GM23338 (cell line): ENCODE measurements at regions not wholly inside any gene's neighbourhood (a gene's known extent, or its start where the extent isn't known, plus 50 kb on each side); places are given as distances from the start of the nearest gene placed in this dataset.

Experiments used
- ATAC-seq: fragments of 200-7000 bp; cut with Tn5 transposase; 3 replicates; pipeline ENCODE4 v1.9.1; 2020
- DNase-seq: peaks from one replicate; pipeline ENCODE4 v3.0.0-alpha.2; 2015; ENCODE audit warnings: low spot score
- H2AFZ ChIP-seq: fragments of 200-600 bp; sonication (generic); 2 replicates; pipeline ENCODE4 v1.8.0; 2016; ENCODE audit warnings: antibody characterized with exemption, mild to moderate bottlenecking, moderate library complexity
- H3F3A ChIP-seq: fragments of 200-600 bp; sonication (generic); replicated peaks from 2 replicates; pipeline ENCODE4 v1.8.0; 2017; ENCODE audit warnings: antibody characterized with exemption, mixed run types, low read depth
- H3K27ac ChIP-seq: fragments of 200-600 bp; sonication (generic); 2 replicates; pipeline ENCODE4 v1.6.1; 2016; ENCODE audit warnings: low read depth
- H3K27me3 ChIP-seq: fragments of 200-600 bp; sonication (generic); 2 replicates; pipeline ENCODE4 v1.8.0; 2016; ENCODE audit warnings: mild to moderate bottlenecking, mixed run types, moderate library complexity; ENCODE audit not compliant: insufficient read depth
- H3K36me3 ChIP-seq: fragments of 200-600 bp; sonication (generic); 2 replicates; pipeline ENCODE4 v1.8.0; 2016; ENCODE audit warnings: mild to moderate bottlenecking; ENCODE audit not compliant: insufficient read depth
- H3K4me1 ChIP-seq: fragments of 200-600 bp; sonication (generic); 2 replicates; pipeline ENCODE4 v1.8.0; 2016; ENCODE audit warnings: mild to moderate bottlenecking, moderate library complexity; ENCODE audit not compliant: insufficient read depth
- H3K4me2 ChIP-seq: fragments of 200-600 bp; sonication (generic); 2 replicates; pipeline ENCODE4 v1.7.1; 2017; ENCODE audit warnings: mixed run types
- H3K4me3 ChIP-seq: fragments of 200-600 bp; sonication (generic); 2 replicates; pipeline ENCODE4 v1.6.1; 2016; ENCODE audit warnings: mixed run types
- H3K79me2 ChIP-seq: fragments of 200-600 bp; sonication (generic); replicated peaks from 2 replicates; pipeline ENCODE4 v1.8.0; 2017; ENCODE audit warnings: mild to moderate bottlenecking; ENCODE audit not compliant: insufficient read depth
- H3K9me2 ChIP-seq: fragments of 200-600 bp; sonication (generic); 2 replicates; pipeline ENCODE4 v1.8.0; 2017; ENCODE audit not compliant: insufficient read depth
- H4K20me1 ChIP-seq: fragments of 200-600 bp; sonication (generic); replicated peaks from 2 replicates; pipeline ENCODE4 v1.8.0; 2017; ENCODE audit warnings: mild to moderate bottlenecking; ENCODE audit not compliant: insufficient read depth
- H3K27ac Mint-ChIP-seq: 2 replicates; pipeline ENCODE4 v1.8.0; 2020; ENCODE audit warnings: inconsistent platforms, mild to moderate bottlenecking, moderate library complexity, mixed read lengths
- H3K27me3 Mint-ChIP-seq: 3 replicates; pipeline ENCODE4 v1.8.0; 2022; ENCODE audit warnings: low read depth, mild to moderate bottlenecking, moderate library complexity, mixed read lengths, inconsistent platforms; ENCODE audit not compliant: insufficient read depth, poor library complexity
- H3K36me3 Mint-ChIP-seq: 3 replicates; pipeline ENCODE4 v1.8.0; 2021; ENCODE audit warnings: low read depth, mild to moderate bottlenecking, inconsistent platforms, moderate library complexity, mixed read lengths
- H3K4me1 Mint-ChIP-seq: 3 replicates; pipeline ENCODE4 v1.8.0; 2020; ENCODE audit warnings: mild to moderate bottlenecking, inconsistent platforms, mixed read lengths
- H3K4me3 Mint-ChIP-seq: 3 replicates; pipeline ENCODE4 v1.8.0; 2021; ENCODE audit warnings: moderate library complexity, mild to moderate bottlenecking, inconsistent platforms, mixed read lengths
- H3K9me3 Mint-ChIP-seq: 3 replicates; pipeline ENCODE4 v1.8.0; 2020; ENCODE audit warnings: moderate library complexity, mild to moderate bottlenecking, inconsistent platforms, mixed read lengths
- CREB1 ChIP-seq: fragments of 250-450 bp; sonication (Bioruptor Pico); IDR thresholded peaks from 2 replicates; pipeline ENCODE4 v1.5.0; 2020; ENCODE audit warnings: low read depth, mild to moderate bottlenecking, moderate library complexity
- EZH2 ChIP-seq: fragments of 200-600 bp; sonication (generic); IDR thresholded peaks from one replicate; pipeline ENCODE4 v1.8.0; 2017; ENCODE audit warnings: antibody characterized with exemption, mild to moderate bottlenecking, low read depth; ENCODE audit not compliant: unreplicated experiment
- EZH2phosphoT487 ChIP-seq: fragments of 200-600 bp; sonication (generic); IDR thresholded peaks from one replicate; pipeline ENCODE4 v1.8.1; 2018; ENCODE audit warnings: antibody characterized with exemption; ENCODE audit not compliant: unreplicated experiment
- JUNB ChIP-seq: IDR thresholded peaks from one replicate; pipeline ENCODE4 v1.6.1; 2016; ENCODE audit warnings: antibody characterized with exemption; ENCODE audit not compliant: unreplicated experiment
- NANOG ChIP-seq: IDR thresholded peaks from 2 replicates; pipeline ENCODE4 v1.6.1; 2016; ENCODE audit warnings: antibody characterized with exemption, borderline replicate concordance
- POLR2AphosphoS5 ChIP-seq: IDR thresholded peaks from 2 replicates; pipeline ENCODE4 v1.6.1; 2016; ENCODE audit warnings: antibody characterized with exemption, low read depth
- STAT1 ChIP-seq: IDR thresholded peaks from one replicate; pipeline ENCODE4 v1.6.1; 2016; ENCODE audit warnings: antibody characterized with exemption; ENCODE audit not compliant: unreplicated experiment
- ZNF114 ChIP-seq: fragments of 250-450 bp; sonication (Bioruptor Pico); IDR thresholded peaks from 2 replicates; pipeline ENCODE4 v1.5.0; 2020; ENCODE audit warnings: mild to moderate bottlenecking, moderate library complexity
- ZNF331 ChIP-seq: fragments of 250-450 bp; sonication (Bioruptor Pico); IDR thresholded peaks from 2 replicates; pipeline ENCODE4 v1.5.0; 2020; ENCODE audit warnings: low read depth, mild to moderate bottlenecking, moderate library complexity
- TF ChIP-seq, protein P1 (sequence below): IDR thresholded peaks from one replicate; pipeline ENCODE4 v1.6.1; 2018; ENCODE audit warnings: antibody characterized with exemption; ENCODE audit not compliant: unreplicated experiment
- TF ChIP-seq, protein P2 (sequence below): IDR thresholded peaks from 2 replicates; pipeline ENCODE4 v1.6.1; 2016; ENCODE audit warnings: antibody characterized with exemption
- TF ChIP-seq, protein P3 (sequence below): fragments of 250-450 bp; sonication (Bioruptor Pico); IDR thresholded peaks from 2 replicates; pipeline ENCODE4 v1.5.0; 2020; ENCODE audit warnings: mild to moderate bottlenecking, moderate library complexity
- TF ChIP-seq, protein P4 (sequence below), 2 experiments: fragments of 200-600 bp in 1 of 2; sonication (generic) in 1 of 2; conservative IDR thresholded peaks; 2 replicates each; pipeline versions ENCODE4 v1.5.1 to v1.6.1; 2016 to 2017; ENCODE audit warnings: antibody characterized with exemption in 2 of 2, low read depth in 2 of 2, mild to moderate bottlenecking in 2 of 2, moderate library complexity in 1 of 2

DNA sequence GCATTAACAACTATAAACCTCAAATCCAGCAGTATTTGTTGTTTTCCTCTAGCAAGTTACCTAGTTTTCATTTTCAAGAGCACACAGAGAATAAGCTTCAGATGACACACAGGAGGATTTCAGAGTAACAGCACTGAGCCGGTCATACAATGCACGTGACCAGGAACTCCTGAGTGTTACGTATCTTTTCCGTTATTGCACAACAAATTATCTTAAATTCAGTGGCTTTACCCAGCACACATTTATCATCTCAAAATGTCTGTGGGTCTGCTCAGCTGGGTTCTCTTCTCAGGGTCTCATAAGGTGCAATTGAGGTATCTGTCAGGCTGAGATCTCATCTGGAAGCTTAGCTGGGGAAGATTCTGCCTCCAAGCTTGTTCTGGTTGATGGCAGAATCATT lies 379.5 kb upstream of the KLHL29 start:
- no peaks in the 10 kb centered on the region for H4K20me1 ChIP-seq
- H2AFZ ChIP-seq = no peak overlapping the region
- no peaks in the 10 kb centered on the region for H3K4me1 ChIP-seq
- H3K9me2 ChIP-seq = peaks cover 8% of the 10 kb centered on the region
- no peaks in the 10 kb centered on the region for H3K27me3 Mint-ChIP-seq
- H3K27ac Mint-ChIP-seq = no peak overlapping the region
- H3K36me3 Mint-ChIP-seq = no peaks in the 10 kb centered on the region
- no peaks in the 10 kb centered on the region for H3F3A ChIP-seq
- H3K4me3 ChIP-seq = no peak overlapping the region
- no peaks in the 10 kb centered on the region for H3K36me3 ChIP-seq
- H3K27ac ChIP-seq = no peak overlapping the region
- H3K4me2 ChIP-seq = no peak overlapping the region
- no peak for DNase-seq
- TF ChIP-seq EZH2 (no peak), POLR2AphosphoS5 (no peak), EZH2phosphoT487 (no peak), JUNB (no peak), CREB1 (no peak), STAT1 (no peak), ZNF114 (CRISPR knock-in tag) (no peak), NANOG (no peak), ZNF331 (CRISPR knock-in tag) (no peak)
- TF ChIP-seq, protein P1, sequence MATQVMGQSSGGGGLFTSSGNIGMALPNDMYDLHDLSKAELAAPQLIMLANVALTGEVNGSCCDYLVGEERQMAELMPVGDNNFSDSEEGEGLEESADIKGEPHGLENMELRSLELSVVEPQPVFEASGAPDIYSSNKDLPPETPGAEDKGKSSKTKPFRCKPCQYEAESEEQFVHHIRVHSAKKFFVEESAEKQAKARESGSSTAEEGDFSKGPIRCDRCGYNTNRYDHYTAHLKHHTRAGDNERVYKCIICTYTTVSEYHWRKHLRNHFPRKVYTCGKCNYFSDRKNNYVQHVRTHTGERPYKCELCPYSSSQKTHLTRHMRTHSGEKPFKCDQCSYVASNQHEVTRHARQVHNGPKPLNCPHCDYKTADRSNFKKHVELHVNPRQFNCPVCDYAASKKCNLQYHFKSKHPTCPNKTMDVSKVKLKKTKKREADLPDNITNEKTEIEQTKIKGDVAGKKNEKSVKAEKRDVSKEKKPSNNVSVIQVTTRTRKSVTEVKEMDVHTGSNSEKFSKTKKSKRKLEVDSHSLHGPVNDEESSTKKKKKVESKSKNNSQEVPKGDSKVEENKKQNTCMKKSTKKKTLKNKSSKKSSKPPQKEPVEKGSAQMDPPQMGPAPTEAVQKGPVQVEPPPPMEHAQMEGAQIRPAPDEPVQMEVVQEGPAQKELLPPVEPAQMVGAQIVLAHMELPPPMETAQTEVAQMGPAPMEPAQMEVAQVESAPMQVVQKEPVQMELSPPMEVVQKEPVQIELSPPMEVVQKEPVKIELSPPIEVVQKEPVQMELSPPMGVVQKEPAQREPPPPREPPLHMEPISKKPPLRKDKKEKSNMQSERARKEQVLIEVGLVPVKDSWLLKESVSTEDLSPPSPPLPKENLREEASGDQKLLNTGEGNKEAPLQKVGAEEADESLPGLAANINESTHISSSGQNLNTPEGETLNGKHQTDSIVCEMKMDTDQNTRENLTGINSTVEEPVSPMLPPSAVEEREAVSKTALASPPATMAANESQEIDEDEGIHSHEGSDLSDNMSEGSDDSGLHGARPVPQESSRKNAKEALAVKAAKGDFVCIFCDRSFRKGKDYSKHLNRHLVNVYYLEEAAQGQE = no peak
- TF ChIP-seq, protein P2, sequence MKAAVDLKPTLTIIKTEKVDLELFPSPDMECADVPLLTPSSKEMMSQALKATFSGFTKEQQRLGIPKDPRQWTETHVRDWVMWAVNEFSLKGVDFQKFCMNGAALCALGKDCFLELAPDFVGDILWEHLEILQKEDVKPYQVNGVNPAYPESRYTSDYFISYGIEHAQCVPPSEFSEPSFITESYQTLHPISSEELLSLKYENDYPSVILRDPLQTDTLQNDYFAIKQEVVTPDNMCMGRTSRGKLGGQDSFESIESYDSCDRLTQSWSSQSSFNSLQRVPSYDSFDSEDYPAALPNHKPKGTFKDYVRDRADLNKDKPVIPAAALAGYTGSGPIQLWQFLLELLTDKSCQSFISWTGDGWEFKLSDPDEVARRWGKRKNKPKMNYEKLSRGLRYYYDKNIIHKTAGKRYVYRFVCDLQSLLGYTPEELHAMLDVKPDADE = no peak
- TF ChIP-seq, protein P3, sequence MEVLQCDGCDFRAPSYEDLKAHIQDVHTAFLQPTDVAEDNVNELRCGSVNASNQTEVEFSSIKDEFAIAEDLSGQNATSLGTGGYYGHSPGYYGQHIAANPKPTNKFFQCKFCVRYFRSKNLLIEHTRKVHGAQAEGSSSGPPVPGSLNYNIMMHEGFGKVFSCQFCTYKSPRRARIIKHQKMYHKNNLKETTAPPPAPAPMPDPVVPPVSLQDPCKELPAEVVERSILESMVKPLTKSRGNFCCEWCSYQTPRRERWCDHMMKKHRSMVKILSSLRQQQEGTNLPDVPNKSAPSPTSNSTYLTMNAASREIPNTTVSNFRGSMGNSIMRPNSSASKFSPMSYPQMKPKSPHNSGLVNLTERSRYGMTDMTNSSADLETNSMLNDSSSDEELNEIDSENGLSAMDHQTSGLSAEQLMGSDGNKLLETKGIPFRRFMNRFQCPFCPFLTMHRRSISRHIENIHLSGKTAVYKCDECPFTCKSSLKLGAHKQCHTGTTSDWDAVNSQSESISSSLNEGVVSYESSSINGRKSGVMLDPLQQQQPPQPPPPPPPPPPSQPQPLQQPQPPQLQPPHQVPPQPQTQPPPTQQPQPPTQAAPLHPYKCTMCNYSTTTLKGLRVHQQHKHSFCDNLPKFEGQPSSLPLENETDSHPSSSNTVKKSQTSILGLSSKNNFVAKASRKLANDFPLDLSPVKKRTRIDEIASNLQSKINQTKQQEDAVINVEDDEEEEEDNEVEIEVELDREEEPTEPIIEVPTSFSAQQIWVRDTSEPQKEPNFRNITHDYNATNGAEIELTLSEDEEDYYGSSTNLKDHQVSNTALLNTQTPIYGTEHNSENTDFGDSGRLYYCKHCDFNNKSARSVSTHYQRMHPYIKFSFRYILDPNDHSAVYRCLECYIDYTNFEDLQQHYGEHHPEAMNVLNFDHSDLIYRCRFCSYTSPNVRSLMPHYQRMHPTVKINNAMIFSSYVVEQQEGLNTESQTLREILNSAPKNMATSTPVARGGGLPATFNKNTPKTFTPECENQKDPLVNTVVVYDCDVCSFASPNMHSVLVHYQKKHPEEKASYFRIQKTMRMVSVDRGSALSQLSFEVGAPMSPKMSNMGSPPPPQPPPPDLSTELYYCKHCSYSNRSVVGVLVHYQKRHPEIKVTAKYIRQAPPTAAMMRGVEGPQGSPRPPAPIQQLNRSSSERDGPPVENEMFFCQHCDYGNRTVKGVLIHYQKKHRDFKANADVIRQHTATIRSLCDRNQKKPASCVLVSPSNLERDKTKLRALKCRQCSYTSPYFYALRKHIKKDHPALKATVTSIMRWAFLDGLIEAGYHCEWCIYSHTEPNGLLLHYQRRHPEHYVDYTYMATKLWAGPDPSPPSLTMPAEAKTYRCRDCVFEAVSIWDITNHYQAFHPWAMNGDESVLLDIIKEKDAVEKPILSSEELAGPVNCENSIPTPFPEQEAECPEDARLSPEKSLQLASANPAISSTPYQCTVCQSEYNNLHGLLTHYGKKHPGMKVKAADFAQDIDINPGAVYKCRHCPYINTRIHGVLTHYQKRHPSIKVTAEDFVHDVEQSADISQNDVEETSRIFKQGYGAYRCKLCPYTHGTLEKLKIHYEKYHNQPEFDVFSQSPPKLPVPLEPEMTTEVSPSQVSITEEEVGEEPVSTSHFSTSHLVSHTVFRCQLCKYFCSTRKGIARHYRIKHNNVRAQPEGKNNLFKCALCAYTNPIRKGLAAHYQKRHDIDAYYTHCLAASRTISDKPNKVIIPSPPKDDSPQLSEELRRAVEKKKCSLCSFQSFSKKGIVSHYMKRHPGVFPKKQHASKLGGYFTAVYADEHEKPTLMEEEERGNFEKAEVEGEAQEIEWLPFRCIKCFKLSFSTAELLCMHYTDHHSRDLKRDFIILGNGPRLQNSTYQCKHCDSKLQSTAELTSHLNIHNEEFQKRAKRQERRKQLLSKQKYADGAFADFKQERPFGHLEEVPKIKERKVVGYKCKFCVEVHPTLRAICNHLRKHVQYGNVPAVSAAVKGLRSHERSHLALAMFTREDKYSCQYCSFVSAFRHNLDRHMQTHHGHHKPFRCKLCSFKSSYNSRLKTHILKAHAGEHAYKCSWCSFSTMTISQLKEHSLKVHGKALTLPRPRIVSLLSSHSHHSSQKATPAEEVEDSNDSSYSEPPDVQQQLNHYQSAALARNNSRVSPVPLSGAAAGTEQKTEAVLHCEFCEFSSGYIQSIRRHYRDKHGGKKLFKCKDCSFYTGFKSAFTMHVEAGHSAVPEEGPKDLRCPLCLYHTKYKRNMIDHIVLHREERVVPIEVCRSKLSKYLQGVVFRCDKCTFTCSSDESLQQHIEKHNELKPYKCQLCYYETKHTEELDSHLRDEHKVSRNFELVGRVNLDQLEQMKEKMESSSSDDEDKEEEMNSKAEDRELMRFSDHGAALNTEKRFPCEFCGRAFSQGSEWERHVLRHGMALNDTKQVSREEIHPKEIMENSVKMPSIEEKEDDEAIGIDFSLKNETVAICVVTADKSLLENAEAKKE (CRISPR knock-in tag) = no peak
- TF ChIP-seq, protein P4, sequence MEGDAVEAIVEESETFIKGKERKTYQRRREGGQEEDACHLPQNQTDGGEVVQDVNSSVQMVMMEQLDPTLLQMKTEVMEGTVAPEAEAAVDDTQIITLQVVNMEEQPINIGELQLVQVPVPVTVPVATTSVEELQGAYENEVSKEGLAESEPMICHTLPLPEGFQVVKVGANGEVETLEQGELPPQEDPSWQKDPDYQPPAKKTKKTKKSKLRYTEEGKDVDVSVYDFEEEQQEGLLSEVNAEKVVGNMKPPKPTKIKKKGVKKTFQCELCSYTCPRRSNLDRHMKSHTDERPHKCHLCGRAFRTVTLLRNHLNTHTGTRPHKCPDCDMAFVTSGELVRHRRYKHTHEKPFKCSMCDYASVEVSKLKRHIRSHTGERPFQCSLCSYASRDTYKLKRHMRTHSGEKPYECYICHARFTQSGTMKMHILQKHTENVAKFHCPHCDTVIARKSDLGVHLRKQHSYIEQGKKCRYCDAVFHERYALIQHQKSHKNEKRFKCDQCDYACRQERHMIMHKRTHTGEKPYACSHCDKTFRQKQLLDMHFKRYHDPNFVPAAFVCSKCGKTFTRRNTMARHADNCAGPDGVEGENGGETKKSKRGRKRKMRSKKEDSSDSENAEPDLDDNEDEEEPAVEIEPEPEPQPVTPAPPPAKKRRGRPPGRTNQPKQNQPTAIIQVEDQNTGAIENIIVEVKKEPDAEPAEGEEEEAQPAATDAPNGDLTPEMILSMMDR (conservative IDR thresholded peaks at IDR 0.05; ENCODE audit: low read depth in 2 of 2) = no peak
- no peaks in the 10 kb centered on the region for H3K27me3 ChIP-seq
- no peak overlapping the region for H3K4me3 Mint-ChIP-seq
- H3K9me3 Mint-ChIP-seq = no peaks in the 10 kb centered on the region; the same call in 2 of the 3 replicates
- no peak for ATAC-seq
- H3K79me2 ChIP-seq = no peaks in the 10 kb centered on the region
- no peaks in the 10 kb centered on the region for H3K4me1 Mint-ChIP-seq
